ENCODE measurements at regions not wholly inside any gene's neighbourhood (a gene's known extent, or its start where the extent isn't known, plus 50 kb on each side); places are given as distances from the start of the nearest gene placed in this dataset.

- H3K27ac ChIP-seq (replicated peaks) = no peak overlapping the region
- no peaks in the 10 kb centered on the region for H3K36me3 ChIP-seq
- H3K27me3 ChIP-seq (ENCODE audit: low read depth) = no peaks in the 10 kb centered on the region
- no peaks in the 10 kb centered on the region for H3K4me1 ChIP-seq
- intact Hi-C loops (cut with micrococcal nuclease) = no loop called here
- H3K4me3 ChIP-seq = no peak overlapping the region
- DNase-seq = no peak
- TF ChIP-seq CTCF (IDR thresholded peaks at IDR 0.05; ENCODE audit: borderline replicate concordance) = no peak
- H3K9me3 ChIP-seq (replicated peaks) = no peaks in the 10 kb centered on the region
These were observed 176.7 kb downstream of the KLHL28 start for GRCh38 chr14:44785096-44785495.

- DNase-seq = no peak
- Histone ChIP-seq H3K4me1 (no peaks in the 10 kb centered on the region), H3K27ac (replicated peaks) (no peak overlapping the region), H3K9me3 (replicated peaks) (no peaks in the 10 kb centered on the region), H3K4me3 (no peak overlapping the region), H3K27me3 (ENCODE audit: low read depth) (no peaks in the 10 kb centered on the region), H3K36me3 (no peaks in the 10 kb centered on the region)
- TF ChIP-seq CTCF (IDR thresholded peaks at IDR 0.05; ENCODE audit: borderline replicate concordance) = no peak
- intact Hi-C loops (cut with micrococcal nuclease) = no loop called here
These were observed 177.8 kb downstream of the KLHL28 start for GRCh38 chr14:44783901-44784300.

GRCh38 chr14:44782775-44783238 is 178.9 kb downstream of the KLHL28 start:
- Histone ChIP-seq H3K4me1 (no peaks in the 10 kb centered on the region), H3K9me3 (replicated peaks) (no peaks in the 10 kb centered on the region), H3K4me3 (no peak overlapping the region), H3K27me3 (ENCODE audit: low read depth) (no peaks in the 10 kb centered on the region), H3K27ac (replicated peaks) (no peak overlapping the region), H3K36me3 (no peaks in the 10 kb centered on the region)
- no peak for TF ChIP-seq CTCF (IDR thresholded peaks at IDR 0.05; ENCODE audit: borderline replicate concordance)
- DNase-seq = no peak
- intact Hi-C loops (cut with micrococcal nuclease) = no loop called here

- H3K9me3 ChIP-seq (replicated peaks) = no peaks in the 10 kb centered on the region
- TF ChIP-seq CTCF (IDR thresholded peaks at IDR 0.05; ENCODE audit: borderline replicate concordance) = no peak
- H3K36me3 ChIP-seq = no peaks in the 10 kb centered on the region
- DNase-seq = no peak
- no peaks in the 10 kb centered on the region for H3K27me3 ChIP-seq (ENCODE audit: low read depth)
- H3K27ac ChIP-seq (replicated peaks) = no peak overlapping the region
- H3K4me3 ChIP-seq = no peak overlapping the region
- intact Hi-C loops (cut with micrococcal nuclease) = no loop called here
- no peaks in the 10 kb centered on the region for H3K4me1 ChIP-seq
These were observed 180.8 kb downstream of the KLHL28 start for GRCh38 chr14:44780989-44781388.

GRCh38 chr14:44778604-44779003 is 183.1 kb downstream of the KLHL28 start:
- DNase-seq = no peak
- Histone ChIP-seq H3K9me3 (replicated peaks) (no peaks in the 10 kb centered on the region), H3K4me3 (no peak overlapping the region), H3K4me1 (no peaks in the 10 kb centered on the region), H3K27me3 (ENCODE audit: low read depth) (no peaks in the 10 kb centered on the region), H3K36me3 (no peaks in the 10 kb centered on the region), H3K27ac (replicated peaks) (no peak overlapping the region)
- intact Hi-C loops (cut with micrococcal nuclease) = no loop called here
- no peak for TF ChIP-seq CTCF (IDR thresholded peaks at IDR 0.05; ENCODE audit: borderline replicate concordance)

GRCh38 chr14:44777584-44777983 is 184.2 kb downstream of the KLHL28 start:
- intact Hi-C loops (cut with micrococcal nuclease) = no loop called here
- H3K36me3 ChIP-seq = no peaks in the 10 kb centered on the region
- no peaks in the 10 kb centered on the region for H3K9me3 ChIP-seq (replicated peaks)
- no peaks in the 10 kb centered on the region for H3K27me3 ChIP-seq (ENCODE audit: low read depth)
- no peak overlapping the region for H3K27ac ChIP-seq (replicated peaks)
- no peaks in the 10 kb centered on the region for H3K4me1 ChIP-seq
- no peak for TF ChIP-seq CTCF (IDR thresholded peaks at IDR 0.05; ENCODE audit: borderline replicate concordance)
- DNase-seq = no peak
- no peak overlapping the region for H3K4me3 ChIP-seq
